NCI-H2029 treated with DMSO at 0.1 percent for 48 hours (cell line): ENCODE measurements at regions not wholly inside any gene's neighbourhood (a gene's known extent, or its start where the extent isn't known, plus 50 kb on each side); places are given as distances from the start of the nearest gene placed in this dataset.
"Not testable (repeated sequence)": the region's sequence is repeated elsewhere in the genome, so short reads cannot be mapped to it uniquely, and the experiment has no call there.

Experiments
- DNase-seq: peaks from one replicate; lab custom pipeline; 2025; lab: John Stamatoyannopoulos, UW

DNA sequence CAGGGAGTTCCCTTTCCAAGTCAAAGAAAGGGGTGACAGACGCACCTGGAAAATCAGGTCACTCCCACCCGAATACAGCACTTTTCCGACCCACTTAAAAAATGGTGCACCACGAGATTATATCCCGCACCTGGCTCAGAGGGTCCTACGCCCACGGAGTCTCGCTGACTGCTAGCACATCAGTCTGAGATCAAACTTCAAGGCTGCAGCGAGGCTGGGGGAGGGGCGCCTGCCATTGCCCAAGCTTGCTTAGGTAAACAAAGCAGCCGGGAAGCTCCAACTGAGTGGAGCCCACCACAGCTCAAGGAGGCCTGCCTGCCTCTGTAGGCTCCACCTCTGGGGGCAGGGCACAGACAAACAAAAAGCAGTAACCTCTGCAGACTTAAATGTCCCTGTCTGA lies 277.8 kb upstream of the ARHGAP42 start:
- not testable (repeated sequence) for DNase-seq

GRCh38 chr11:100419518-100419917 lies 267.6 kb upstream of the ARHGAP42 start:
- no peak for DNase-seq

GRCh38 chr11:100434821-100435641 lies 252.1 kb upstream of the ARHGAP42 start:
- no peak for DNase-seq

GRCh38 chr11:100438376-100438775 lies 248.7 kb upstream of the ARHGAP42 start:
- no peak for DNase-seq

- DNase-seq: no peak
These were observed 246.0 kb upstream of the ARHGAP42 start for GRCh38 chr11:100441086-100441485.

DNA sequence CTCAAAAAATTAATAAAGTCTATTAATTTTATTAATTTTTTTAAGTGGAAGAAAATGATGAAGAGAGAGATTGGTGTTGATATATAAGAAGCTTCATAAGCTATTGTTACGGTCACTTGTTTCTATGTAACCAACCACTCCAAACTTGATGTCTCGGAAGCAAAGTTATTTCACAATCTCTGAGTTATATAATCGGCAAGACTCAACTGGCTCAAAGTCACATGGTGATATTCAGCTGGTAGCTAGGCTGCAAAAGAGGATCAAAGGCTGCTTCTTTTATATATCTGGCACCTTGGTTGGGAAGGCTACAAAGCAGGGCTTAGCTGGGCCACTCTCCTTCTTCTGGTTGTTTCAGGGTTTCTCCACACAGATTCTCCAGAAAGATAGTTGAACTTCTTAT lies 245.1 kb upstream of the ARHGAP42 start:
- DNase-seq: no peak

DNA sequence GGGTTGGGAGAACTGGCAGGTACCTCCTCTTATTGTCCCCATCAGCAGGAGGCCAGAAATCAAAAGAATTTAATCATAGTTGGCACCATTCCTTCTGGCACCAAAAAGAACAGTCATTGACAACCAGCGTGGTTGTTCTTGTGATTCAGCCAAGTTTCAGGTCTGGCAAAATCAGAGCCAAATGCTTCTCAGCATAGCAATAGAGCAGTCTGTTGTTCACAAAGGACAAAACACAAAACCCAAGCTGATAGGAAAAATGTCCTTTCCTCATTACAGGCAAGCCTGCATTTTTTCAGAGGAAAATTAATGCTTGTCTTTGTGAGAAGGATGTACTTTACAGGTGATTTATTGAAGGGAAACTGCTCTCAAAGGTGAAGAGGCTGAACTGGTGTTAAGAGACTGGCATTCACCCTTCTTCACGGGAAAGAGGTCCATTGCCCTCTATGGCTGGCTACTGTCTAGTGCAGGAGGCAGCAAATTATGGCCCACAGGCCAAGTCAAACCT lies 241.8 kb upstream of the ARHGAP42 start:
- DNase-seq: peak; percentile 75

GRCh38 chr11:100451801-100452460 lies 235.2 kb upstream of the ARHGAP42 start:
- DNase-seq: not testable (repeated sequence)

- DNase-seq: no peak
These were observed 227.3 kb upstream of the ARHGAP42 start for GRCh38 chr11:100459811-100460210.

DNA sequence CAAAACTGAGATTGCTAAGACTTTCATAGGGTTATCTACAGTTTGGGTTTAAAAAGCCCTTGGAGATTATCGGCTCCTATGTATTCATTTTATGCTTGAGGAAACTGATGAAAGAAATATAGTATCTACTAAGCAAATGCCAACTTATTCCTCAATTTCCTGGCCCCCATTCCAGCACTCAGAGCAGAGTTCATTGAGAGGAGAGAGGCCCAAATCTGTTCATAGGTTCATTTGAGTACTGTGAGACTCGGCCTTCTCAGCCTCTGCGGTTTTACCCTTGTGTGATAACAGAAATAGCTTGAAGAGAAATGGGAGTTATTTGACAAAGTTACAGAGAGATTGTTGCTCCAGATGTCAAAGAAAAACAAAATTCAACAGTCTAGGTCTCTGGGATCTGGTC lies 226.7 kb upstream of the ARHGAP42 start:
- no peak for DNase-seq

DNA sequence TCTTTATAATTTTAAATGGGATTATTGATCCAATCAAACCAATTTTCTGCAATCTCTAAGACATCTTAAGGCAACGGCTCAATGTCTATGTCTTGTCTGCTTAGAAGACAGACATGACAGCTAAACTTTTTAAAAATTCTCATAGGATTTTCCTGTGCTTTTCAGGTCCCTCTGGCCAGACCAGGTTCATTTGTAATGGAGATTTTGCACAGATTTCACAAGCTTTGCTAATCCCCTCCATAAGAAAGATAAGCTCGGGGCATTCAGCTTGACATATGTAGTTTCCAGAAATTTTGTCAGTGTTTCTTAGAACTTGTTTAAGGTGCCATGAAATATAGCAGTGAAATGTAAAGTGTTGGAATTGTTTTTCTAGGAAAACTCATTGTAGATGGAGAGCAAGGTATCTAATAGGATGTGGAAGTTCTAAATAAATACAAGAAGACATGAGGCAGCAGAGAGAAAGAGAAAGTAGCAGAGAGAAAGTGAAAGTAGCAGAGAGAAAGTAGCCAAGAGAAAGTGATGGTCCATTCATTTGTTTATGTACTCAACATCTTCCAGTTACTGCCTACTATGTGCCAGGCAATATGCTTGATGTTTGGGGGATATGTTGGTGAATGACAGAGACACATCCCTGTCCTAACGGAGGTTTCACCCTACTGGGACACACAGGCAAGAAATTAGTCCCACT lies 219.1 kb upstream of the ARHGAP42 start:
- DNase-seq: no peak

DNA sequence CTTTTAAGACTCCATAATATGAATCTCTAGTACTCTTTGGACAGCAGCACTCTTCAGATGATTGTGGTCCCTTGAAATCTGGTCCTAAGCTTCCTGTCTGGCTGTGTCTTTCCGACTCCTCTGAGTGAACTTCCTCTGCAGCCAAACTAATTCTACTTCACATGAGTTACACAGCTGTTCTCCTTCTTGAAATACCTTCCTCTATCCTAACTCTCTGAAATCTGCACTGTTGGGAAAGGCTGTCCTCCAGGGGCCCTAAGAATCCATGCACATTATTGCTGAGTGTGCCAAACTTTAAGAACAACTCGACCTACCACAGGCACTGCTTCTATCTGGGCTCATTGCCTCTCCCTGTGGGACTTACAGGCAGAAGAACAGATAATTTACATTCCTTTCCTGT lies 217.3 kb upstream of the ARHGAP42 start:
- no peak for DNase-seq

DNA sequence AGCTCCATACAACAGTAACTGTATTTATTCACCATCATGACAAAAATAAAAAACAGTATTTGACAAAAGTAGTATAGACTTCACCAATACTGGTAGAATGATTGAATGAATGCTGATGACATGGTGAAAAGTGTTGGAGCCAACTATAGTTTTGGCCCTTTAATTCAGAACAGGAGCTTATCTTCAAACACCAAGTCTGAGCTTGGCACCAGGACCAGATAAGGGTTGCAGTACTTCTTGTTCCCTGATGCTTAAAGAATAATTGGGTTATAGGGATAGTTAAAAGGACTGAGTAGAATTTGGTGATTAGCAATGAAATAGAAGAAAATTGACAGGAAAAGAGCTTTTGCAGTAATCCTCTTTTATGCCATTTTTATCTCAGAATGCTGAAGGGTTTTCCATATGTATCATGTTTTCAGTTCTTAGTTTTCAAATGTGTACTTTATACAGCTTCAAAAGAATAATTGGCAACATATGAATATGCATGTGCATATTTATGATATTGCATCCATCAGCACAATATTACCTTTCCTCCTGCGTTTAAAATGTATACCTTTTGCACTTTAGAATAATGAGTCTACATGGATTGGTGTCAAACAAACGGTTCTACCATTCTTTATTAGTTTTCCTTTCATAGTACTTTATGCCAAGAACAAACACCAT lies 214.2 kb upstream of the ARHGAP42 start:
- DNase-seq: no peak

DNA sequence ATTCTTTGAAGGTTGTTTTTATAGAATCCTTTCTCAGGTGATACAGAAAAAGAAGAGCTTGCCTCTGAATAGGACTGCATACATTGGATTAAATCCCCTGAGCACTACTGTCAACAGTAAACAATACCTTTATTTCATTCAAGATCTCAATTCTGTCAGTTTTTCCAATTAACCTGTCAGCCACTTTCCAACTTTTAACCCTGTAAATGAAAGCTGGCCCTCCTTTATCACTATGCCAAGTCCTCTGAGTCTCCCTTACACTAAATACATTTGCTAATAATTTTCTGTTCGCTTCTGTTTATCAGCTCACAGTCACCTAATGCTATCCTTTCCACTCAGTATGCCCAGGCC lies 213.7 kb upstream of the ARHGAP42 start:
- no peak for DNase-seq

DNA sequence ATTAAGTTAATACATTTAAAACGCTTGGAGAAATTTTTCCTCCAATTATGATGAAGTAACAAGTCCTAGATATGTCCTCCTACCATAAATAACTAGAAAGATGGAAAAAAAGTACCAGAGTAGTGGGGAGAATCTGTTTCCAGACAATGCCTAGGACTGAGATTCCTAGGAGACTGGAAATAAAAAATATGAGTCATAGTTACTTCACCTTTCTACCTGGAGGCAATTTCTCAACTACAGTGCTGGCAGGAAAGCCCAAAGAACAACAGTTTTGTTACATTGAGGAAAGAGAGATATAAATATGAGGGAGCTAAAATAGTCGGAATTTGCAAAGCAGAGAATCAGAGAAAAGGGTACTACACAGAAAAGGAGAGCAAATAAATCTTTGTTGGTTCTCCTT lies 202.1 kb upstream of the ARHGAP42 start:
- DNase-seq: no peak

- no peak for DNase-seq
These were observed 188.3 kb upstream of the ARHGAP42 start for GRCh38 chr11:100498780-100499179.

- DNase-seq: no peak
These were observed 185.6 kb upstream of the ARHGAP42 start for GRCh38 chr11:100501450-100501849.

- no peak for DNase-seq
These were observed 174.6 kb upstream of the ARHGAP42 start for GRCh38 chr11:100512475-100512874.

DNA sequence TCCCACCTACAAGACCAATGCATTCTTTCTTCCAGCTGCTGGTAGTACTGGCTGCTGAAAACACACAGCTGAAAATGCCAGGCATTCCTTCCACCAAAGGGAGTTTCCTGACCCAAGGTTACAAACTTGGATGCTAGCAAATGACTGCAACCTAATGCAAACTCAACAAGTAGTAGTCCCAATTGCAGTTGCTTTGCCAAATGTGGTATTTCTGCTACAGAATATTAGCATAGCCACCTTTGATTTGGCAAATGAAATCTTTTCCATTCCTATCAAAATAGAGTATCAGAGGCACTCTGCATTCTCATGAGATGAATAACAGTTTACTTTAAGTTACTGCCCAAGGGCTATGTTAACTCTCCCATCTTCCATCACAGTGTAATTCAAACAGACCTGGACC lies 172.0 kb upstream of the ARHGAP42 start:
- DNase-seq: no peak

DNA sequence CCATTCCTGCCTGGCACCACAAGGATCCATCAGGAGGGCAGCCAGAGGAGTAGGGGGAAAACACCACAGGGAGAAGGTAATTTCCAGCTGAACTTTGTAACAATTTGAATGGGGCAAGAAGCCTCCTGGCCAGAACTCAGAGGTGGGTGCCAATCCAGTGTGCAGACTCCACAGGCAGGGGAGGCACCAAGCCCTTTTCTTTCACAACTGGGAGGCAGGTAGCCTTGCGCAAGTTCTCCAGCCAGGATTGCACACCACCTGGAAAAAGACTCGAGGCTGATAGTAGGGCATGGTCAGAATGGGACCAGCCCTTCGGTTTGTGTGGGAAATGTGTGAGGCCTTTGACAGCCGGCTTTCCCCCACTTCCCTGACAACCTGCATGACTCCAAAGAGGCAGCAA lies 161.9 kb upstream of the ARHGAP42 start:
- DNase-seq: no peak

GRCh38 chr11:100525635-100526034 lies 161.5 kb upstream of the ARHGAP42 start:
- DNase-seq: no peak

- no peak for DNase-seq
These were observed 158.1 kb upstream of the ARHGAP42 start for GRCh38 chr11:100528872-100529416.
